ENCODE measurements at regions not wholly inside any gene's neighbourhood (a gene's known extent, or its start where the extent isn't known, plus 50 kb on each side); places are given as distances from the start of the nearest gene placed in this dataset.

DNA sequence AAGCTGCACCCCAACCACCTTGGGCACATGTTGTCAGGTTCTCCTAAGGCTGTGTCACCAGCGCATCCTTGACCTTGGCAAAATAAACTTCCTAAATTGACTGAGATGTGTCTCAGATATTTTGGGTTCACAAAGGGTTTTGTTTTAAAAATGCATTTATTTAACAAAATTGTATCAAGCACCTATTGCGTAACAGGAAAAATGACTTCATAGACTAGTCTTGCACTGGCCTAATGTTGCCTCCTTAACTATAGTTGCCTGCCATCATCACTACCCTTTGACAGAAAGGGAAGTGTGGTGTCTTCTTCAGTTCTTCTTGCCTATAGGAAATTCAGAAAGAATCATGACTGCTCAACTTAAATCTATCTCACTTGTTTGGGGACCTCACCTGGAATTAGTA, 374.2 kb downstream of the SH2D1A start:
- Histone ChIP-seq H3K4me3 (replicated peaks; ENCODE audit: insufficient read depth, low read length) (no peak overlapping the region), H3K27ac (replicated peaks) (no peak overlapping the region), H3K27me3 (ENCODE audit: insufficient read depth, poor library complexity, severe bottlenecking) (no peaks in the 10 kb centered on the region)
- TF ChIP-seq, protein P1, sequence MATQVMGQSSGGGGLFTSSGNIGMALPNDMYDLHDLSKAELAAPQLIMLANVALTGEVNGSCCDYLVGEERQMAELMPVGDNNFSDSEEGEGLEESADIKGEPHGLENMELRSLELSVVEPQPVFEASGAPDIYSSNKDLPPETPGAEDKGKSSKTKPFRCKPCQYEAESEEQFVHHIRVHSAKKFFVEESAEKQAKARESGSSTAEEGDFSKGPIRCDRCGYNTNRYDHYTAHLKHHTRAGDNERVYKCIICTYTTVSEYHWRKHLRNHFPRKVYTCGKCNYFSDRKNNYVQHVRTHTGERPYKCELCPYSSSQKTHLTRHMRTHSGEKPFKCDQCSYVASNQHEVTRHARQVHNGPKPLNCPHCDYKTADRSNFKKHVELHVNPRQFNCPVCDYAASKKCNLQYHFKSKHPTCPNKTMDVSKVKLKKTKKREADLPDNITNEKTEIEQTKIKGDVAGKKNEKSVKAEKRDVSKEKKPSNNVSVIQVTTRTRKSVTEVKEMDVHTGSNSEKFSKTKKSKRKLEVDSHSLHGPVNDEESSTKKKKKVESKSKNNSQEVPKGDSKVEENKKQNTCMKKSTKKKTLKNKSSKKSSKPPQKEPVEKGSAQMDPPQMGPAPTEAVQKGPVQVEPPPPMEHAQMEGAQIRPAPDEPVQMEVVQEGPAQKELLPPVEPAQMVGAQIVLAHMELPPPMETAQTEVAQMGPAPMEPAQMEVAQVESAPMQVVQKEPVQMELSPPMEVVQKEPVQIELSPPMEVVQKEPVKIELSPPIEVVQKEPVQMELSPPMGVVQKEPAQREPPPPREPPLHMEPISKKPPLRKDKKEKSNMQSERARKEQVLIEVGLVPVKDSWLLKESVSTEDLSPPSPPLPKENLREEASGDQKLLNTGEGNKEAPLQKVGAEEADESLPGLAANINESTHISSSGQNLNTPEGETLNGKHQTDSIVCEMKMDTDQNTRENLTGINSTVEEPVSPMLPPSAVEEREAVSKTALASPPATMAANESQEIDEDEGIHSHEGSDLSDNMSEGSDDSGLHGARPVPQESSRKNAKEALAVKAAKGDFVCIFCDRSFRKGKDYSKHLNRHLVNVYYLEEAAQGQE (IDR thresholded peaks at IDR 0.05; ENCODE audit: insufficient replicate concordance, low read depth), result no peak
- TF ChIP-seq POLR2AphosphoS5 (IDR thresholded peaks at IDR 0.05; ENCODE audit: low read depth) (no peak), SPI1 (IDR thresholded peaks at IDR 0.05; ENCODE audit: borderline replicate concordance, low read depth) (no peak), GABPA (IDR thresholded peaks at IDR 0.05; ENCODE audit: low read depth) (no peak)
- TF ChIP-seq, protein P2, sequence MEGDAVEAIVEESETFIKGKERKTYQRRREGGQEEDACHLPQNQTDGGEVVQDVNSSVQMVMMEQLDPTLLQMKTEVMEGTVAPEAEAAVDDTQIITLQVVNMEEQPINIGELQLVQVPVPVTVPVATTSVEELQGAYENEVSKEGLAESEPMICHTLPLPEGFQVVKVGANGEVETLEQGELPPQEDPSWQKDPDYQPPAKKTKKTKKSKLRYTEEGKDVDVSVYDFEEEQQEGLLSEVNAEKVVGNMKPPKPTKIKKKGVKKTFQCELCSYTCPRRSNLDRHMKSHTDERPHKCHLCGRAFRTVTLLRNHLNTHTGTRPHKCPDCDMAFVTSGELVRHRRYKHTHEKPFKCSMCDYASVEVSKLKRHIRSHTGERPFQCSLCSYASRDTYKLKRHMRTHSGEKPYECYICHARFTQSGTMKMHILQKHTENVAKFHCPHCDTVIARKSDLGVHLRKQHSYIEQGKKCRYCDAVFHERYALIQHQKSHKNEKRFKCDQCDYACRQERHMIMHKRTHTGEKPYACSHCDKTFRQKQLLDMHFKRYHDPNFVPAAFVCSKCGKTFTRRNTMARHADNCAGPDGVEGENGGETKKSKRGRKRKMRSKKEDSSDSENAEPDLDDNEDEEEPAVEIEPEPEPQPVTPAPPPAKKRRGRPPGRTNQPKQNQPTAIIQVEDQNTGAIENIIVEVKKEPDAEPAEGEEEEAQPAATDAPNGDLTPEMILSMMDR (IDR thresholded peaks at IDR 0.05; ENCODE audit: insufficient read depth, low read length), result no peak
- no peak for DNase-seq (ENCODE audit: low read depth in 1 of 2, low spot score in 1 of 2)

DNA sequence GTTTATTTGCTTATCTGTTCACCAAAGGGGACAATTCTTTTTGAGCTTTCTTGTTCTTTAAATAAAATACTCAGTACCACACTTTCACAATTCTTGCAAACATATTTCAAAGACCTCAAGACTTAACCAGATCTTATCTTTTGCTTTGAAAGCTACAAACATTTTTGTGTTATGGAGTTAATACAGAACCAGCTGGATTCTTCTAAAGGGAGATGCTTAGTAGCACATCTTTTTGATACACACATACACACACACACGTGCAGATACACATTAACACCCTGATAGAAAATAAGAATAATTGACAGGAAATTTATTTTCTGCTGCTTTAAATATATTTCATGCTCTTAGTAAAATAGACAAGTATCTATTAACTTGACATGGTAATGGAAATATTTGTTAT, 379.1 kb downstream of the SH2D1A start:
- DNase-seq (ENCODE audit: low read depth in 1 of 2, low spot score in 1 of 2), result no peak
- Histone ChIP-seq H3K4me3 (replicated peaks; ENCODE audit: insufficient read depth, low read length) (no peak overlapping the region), H3K27me3 (ENCODE audit: insufficient read depth, poor library complexity, severe bottlenecking) (no peaks in the 10 kb centered on the region), H3K27ac (replicated peaks) (no peak overlapping the region)
- TF ChIP-seq SPI1 (IDR thresholded peaks at IDR 0.05; ENCODE audit: borderline replicate concordance, low read depth), result no peak
- no peak for TF ChIP-seq GABPA (IDR thresholded peaks at IDR 0.05; ENCODE audit: low read depth)
- TF ChIP-seq, protein P1 (IDR thresholded peaks at IDR 0.05; ENCODE audit: insufficient replicate concordance, low read depth), result no peak
- TF ChIP-seq, protein P2 (IDR thresholded peaks at IDR 0.05; ENCODE audit: insufficient read depth, low read length), result no peak
- no peak for TF ChIP-seq POLR2AphosphoS5 (IDR thresholded peaks at IDR 0.05; ENCODE audit: low read depth)

DNA sequence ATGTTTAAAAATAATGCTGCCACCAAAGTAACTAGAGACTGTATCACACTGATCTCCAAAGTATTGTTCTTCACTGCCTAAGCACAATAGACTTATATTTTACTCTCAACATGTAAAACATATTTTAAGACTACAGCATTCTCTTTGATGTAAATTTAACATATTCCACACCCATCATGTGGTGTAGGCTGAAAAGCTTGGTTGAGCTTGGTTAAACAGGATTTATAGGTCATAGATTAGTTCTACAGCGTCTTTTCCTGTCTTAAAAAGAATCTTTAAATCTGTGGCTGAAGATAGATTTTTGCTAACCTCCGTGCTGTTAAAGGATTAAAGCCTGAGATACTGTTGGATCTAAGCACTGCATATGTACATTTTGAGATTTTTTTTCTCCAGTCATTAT, 379.9 kb downstream of the SH2D1A start:
- no peaks in the 10 kb centered on the region for H3K27me3 ChIP-seq (ENCODE audit: insufficient read depth, poor library complexity, severe bottlenecking)
- TF ChIP-seq, protein P1 (IDR thresholded peaks at IDR 0.05; ENCODE audit: insufficient replicate concordance, low read depth), result no peak
- TF ChIP-seq SPI1 (IDR thresholded peaks at IDR 0.05; ENCODE audit: borderline replicate concordance, low read depth) (no peak), POLR2AphosphoS5 (IDR thresholded peaks at IDR 0.05; ENCODE audit: low read depth) (no peak), GABPA (IDR thresholded peaks at IDR 0.05; ENCODE audit: low read depth) (no peak)
- TF ChIP-seq, protein P2 (IDR thresholded peaks at IDR 0.05; ENCODE audit: insufficient read depth, low read length), result no peak
- no peak overlapping the region for H3K27ac ChIP-seq (replicated peaks)
- DNase-seq (ENCODE audit: low read depth in 1 of 2, low spot score in 1 of 2), result no peak
- no peak overlapping the region for H3K4me3 ChIP-seq (replicated peaks; ENCODE audit: insufficient read depth, low read length)

Measured in HL-60 (cell line).